Subcutaneous abdominal adipose tissue (tissue), 5 donors: ENCODE measurements at regions not wholly inside any gene's neighbourhood (a gene's known extent, or its start where the extent isn't known, plus 50 kb on each side); places are given as distances from the start of the nearest gene placed in this dataset.
"Not testable (repeated sequence)": the region's sequence is repeated elsewhere in the genome, so short reads cannot be mapped to it uniquely, and the experiment has no call there.

Experiments used
- H3K27ac ChIP-seq: one replicate; pipeline ENCODE4 v1.7.0; 2013; ENCODE audit warnings: low read depth, mild to moderate bottlenecking, inconsistent platforms, low read length, moderate library complexity
- H3K27me3 ChIP-seq, 5 donors: one replicate each; pipeline ENCODE4 v1.7.0; 2013; ENCODE audit warnings: low read length in 5 of 5, inconsistent platforms in 1 of 5; ENCODE audit not compliant: control insufficient read depth in 5 of 5, insufficient read depth in 4 of 5
- H3K36me3 ChIP-seq, 5 donors: one replicate each; pipeline ENCODE4 v1.7.0; 2013; ENCODE audit warnings: low read length in 5 of 5; ENCODE audit not compliant: control insufficient read depth in 5 of 5, insufficient read depth in 5 of 5
- H3K4me1 ChIP-seq, 5 donors: one replicate each; pipeline ENCODE4 v1.7.0; 2013; ENCODE audit warnings: low read length in 5 of 5, mild to moderate bottlenecking in 3 of 5, moderate library complexity in 1 of 5; ENCODE audit not compliant: control insufficient read depth in 5 of 5, insufficient read depth in 5 of 5
- H3K4me3 ChIP-seq, 5 donors: one replicate each; pipeline ENCODE4 v1.7.0; 2013; ENCODE audit warnings: low read length in 5 of 5, low read depth in 1 of 5
- H3K9ac ChIP-seq, 5 donors: one replicate each; pipeline ENCODE4 v1.7.0; 2013; ENCODE audit warnings: low read length in 5 of 5, mild to moderate bottlenecking in 4 of 5, moderate library complexity in 3 of 5
- H3K9me3 ChIP-seq, 5 donors: one replicate each; pipeline ENCODE4 v1.7.0; 2013; ENCODE audit warnings: low read length in 5 of 5; ENCODE audit not compliant: control insufficient read depth in 5 of 5
- donor health status: healthy.
- donor health status: healthy.
- donor health status: healthy.
- donor health status: healthy.
- donor health status: healthy.

- H3K36me3 ChIP-seq = peaks cover 0 to 4% (median 0%) of the 10 kb centered on the region in 5 donors
- no peak overlapping the region for H3K9ac ChIP-seq
- no peaks in the 10 kb centered on the region for H3K27me3 ChIP-seq
- peaks cover 0 to 15% (median 9%) of the 10 kb centered on the region in 5 donors for H3K9me3 ChIP-seq
- no peak overlapping the region for H3K27ac ChIP-seq
- H3K4me1 ChIP-seq = no peaks in the 10 kb centered on the region
- H3K4me3 ChIP-seq = no peak overlapping the region
These were observed 104.5 kb upstream of the ZC3H15 start for GRCh38 chr2:186381573-186381972.

GRCh38 chr2:186382932-186383331 lies 103.1 kb upstream of the ZC3H15 start:
- no peak overlapping the region for H3K4me3 ChIP-seq
- H3K27ac ChIP-seq = no peak overlapping the region
- H3K27me3 ChIP-seq = no peaks in the 10 kb centered on the region
- H3K9ac ChIP-seq = no peak overlapping the region
- peaks cover 0 to 4% (median 0%) of the 10 kb centered on the region in 5 donors for H3K36me3 ChIP-seq
- H3K4me1 ChIP-seq = no peaks in the 10 kb centered on the region
- peaks cover 0 to 13% (median 9%) of the 10 kb centered on the region in 5 donors for H3K9me3 ChIP-seq

- no peak overlapping the region for H3K4me3 ChIP-seq
These were observed 101.8 kb upstream of the ZC3H15 start for GRCh38 chr2:186384226-186384625.

GRCh38 chr2:186385638-186386201 lies 100.3 kb upstream of the ZC3H15 start:
- Histone ChIP-seq H3K9me3 (peaks cover 0 to 17% (median 13%) of the 10 kb centered on the region in 5 donors), H3K4me3 (peak overlapping the region in 1 of 5 donors; percentile 33)
- not testable (repeated sequence) for H3K9ac ChIP-seq, H3K27me3 ChIP-seq, H3K4me1 ChIP-seq, H3K27ac ChIP-seq, H3K36me3 ChIP-seq

More at GRCh38 chr2:186384226-186384625, 101.8 kb upstream of the ZC3H15 start:
- no peaks in the 10 kb centered on the region for H3K4me1 ChIP-seq
- no peak overlapping the region for H3K9ac ChIP-seq
- no peak overlapping the region for H3K27ac ChIP-seq
- H3K9me3 ChIP-seq = peaks cover 0 to 13% (median 9%) of the 10 kb centered on the region in 5 donors
- H3K27me3 ChIP-seq = no peaks in the 10 kb centered on the region
- peaks cover 0 to 4% (median 0%) of the 10 kb centered on the region in 5 donors for H3K36me3 ChIP-seq

- Histone ChIP-seq H3K9ac (no peak overlapping the region), H3K27me3 (no peaks in the 10 kb centered on the region), H3K4me1 (no peaks in the 10 kb centered on the region), H3K27ac (no peak overlapping the region), H3K36me3 (no peaks in the 10 kb centered on the region), H3K4me3 (no peak overlapping the region), H3K9me3 (peaks cover 0 to 3% (median 0%) of the 10 kb centered on the region in 5 donors)
These were observed 86.9 kb upstream of the ZC3H15 start for GRCh38 chr2:186399082-186399644.

- Histone ChIP-seq H3K27ac (no peak overlapping the region), H3K9me3 (no peaks in the 10 kb centered on the region), H3K9ac (no peak overlapping the region), H3K27me3 (no peaks in the 10 kb centered on the region), H3K36me3 (no peaks in the 10 kb centered on the region), H3K4me1 (no peaks in the 10 kb centered on the region), H3K4me3 (no peak overlapping the region)
These were observed 80.2 kb upstream of the ZC3H15 start for GRCh38 chr2:186405842-186406241.

GRCh38 chr2:186407611-186408010 lies 78.4 kb upstream of the ZC3H15 start:
- Histone ChIP-seq H3K27ac (no peak overlapping the region), H3K9ac (no peak overlapping the region), H3K9me3 (no peaks in the 10 kb centered on the region), H3K27me3 (no peaks in the 10 kb centered on the region), H3K4me1 (no peaks in the 10 kb centered on the region), H3K4me3 (no peak overlapping the region), H3K36me3 (no peaks in the 10 kb centered on the region)

GRCh38 chr2:186410802-186411201 lies 75.3 kb upstream of the ZC3H15 start:
- Histone ChIP-seq H3K4me1 (no peaks in the 10 kb centered on the region), H3K4me3 (no peak overlapping the region), H3K9ac (no peak overlapping the region), H3K27me3 (no peaks in the 10 kb centered on the region), H3K27ac (no peak overlapping the region), H3K36me3 (no peaks in the 10 kb centered on the region), H3K9me3 (peaks cover 0 to 3% (median 0%) of the 10 kb centered on the region in 5 donors)

- Histone ChIP-seq H3K4me3 (no peak overlapping the region), H3K27me3 (no peaks in the 10 kb centered on the region), H3K9ac (no peak overlapping the region), H3K4me1 (peaks cover 0 to 6% (median 0%) of the 10 kb centered on the region in 5 donors), H3K27ac (no peak overlapping the region), H3K9me3 (no peaks in the 10 kb centered on the region), H3K36me3 (no peaks in the 10 kb centered on the region)
These were observed 63.8 kb upstream of the ZC3H15 start for GRCh38 chr2:186422226-186422625.

GRCh38 chr2:186423481-186423880 lies 62.6 kb upstream of the ZC3H15 start:
- no peak overlapping the region for H3K27ac ChIP-seq
- H3K27me3 ChIP-seq = no peaks in the 10 kb centered on the region
- no peaks in the 10 kb centered on the region for H3K36me3 ChIP-seq
- H3K9ac ChIP-seq = no peak overlapping the region
- H3K4me3 ChIP-seq = no peak overlapping the region
- H3K4me1 ChIP-seq = peaks cover 0 to 6% (median 0%) of the 10 kb centered on the region in 5 donors
- H3K9me3 ChIP-seq = no peaks in the 10 kb centered on the region
